Left cardiac atrium (tissue), 4 donors: ENCODE measurements at regions not wholly inside any gene's neighbourhood (a gene's known extent, or its start where the extent isn't known, plus 50 kb on each side); places are given as distances from the start of the nearest gene placed in this dataset.

Experiments
- ATAC-seq, 2 donors: fragments of 200-7000 bp; cut with Tn5 transposase; one replicate each; pipeline ENCODE4 v1.9.1; 2020; ENCODE audit warnings: mild to moderate bottlenecking in 2 of 2, moderate library complexity in 2 of 2
- DNase-seq: peaks from one replicate; pipeline ENCODE4 v3.0.0-alpha.2; 2020
- intact Hi-C, 2 donors: fragments of 100-400 bp; cut with DNase I; formaldehyde crosslinking; loops; one replicate each; pipeline versions ENCODE4 v1.14.1 to v1.15.1; 2022 to 2023
- donor health status: DM: no; HTN: yes; CAD: no.
- donor health status: DM: no; HTN: yes; CAD: no; lungs with severe emphysema.
- donor health status: DM: yes; HTN: yes; CAD: no.
- donor health status: Dilated cardiomyopathy.

- no peak for DNase-seq
- intact Hi-C loops = no loop called here
- ATAC-seq = no peak
These were observed 117.8 kb upstream of the RSPO3 start for GRCh38 chr6:127000631-127001030.

GRCh38 chr6:127013865-127014264 is 104.6 kb upstream of the RSPO3 start:
- intact Hi-C loops = no loop called here
- no peak for ATAC-seq
- no peak for DNase-seq

GRCh38 chr6:127015858-127016257 is 102.6 kb upstream of the RSPO3 start:
- intact Hi-C loops = no loop called here
- DNase-seq = no peak
- no peak for ATAC-seq

GRCh38 chr6:127019828-127020227 is 98.6 kb upstream of the RSPO3 start:
- DNase-seq = no peak
- intact Hi-C loops = no loop called here
- no peak for ATAC-seq

- intact Hi-C loops = no loop called here
These were observed 96.2 kb upstream of the RSPO3 start for GRCh38 chr6:127022302-127022701.

GRCh38 chr6:127023001-127023778 is 95.3 kb upstream of the RSPO3 start:
- DNase-seq (no peak), ATAC-seq (no peak)
- intact Hi-C loops = no loop called here

More at GRCh38 chr6:127022302-127022701, 96.2 kb upstream of the RSPO3 start:
- ATAC-seq (no peak), DNase-seq (peak; percentile 20)

GRCh38 chr6:127026247-127026646 is 92.2 kb upstream of the RSPO3 start:
- intact Hi-C loops = no loop called here

GRCh38 chr6:127030111-127030510 is 88.4 kb upstream of the RSPO3 start:
- ATAC-seq = no peak

More at GRCh38 chr6:127026247-127026646, 92.2 kb upstream of the RSPO3 start:
- ATAC-seq (no peak), DNase-seq (no peak)

GRCh38 chr6:127030836-127031235 is 87.6 kb upstream of the RSPO3 start:
- intact Hi-C loops = no loop called here
- DNase-seq (no peak), ATAC-seq (no peak)

More at GRCh38 chr6:127030111-127030510, 88.4 kb upstream of the RSPO3 start:
- no peak for DNase-seq
- intact Hi-C loops = no loop called here

- DNase-seq = no peak
- ATAC-seq = no peak
- intact Hi-C loops = no loop called here
These were observed 87.0 kb upstream of the RSPO3 start for GRCh38 chr6:127031511-127031910.

- ATAC-seq (no peak), DNase-seq (no peak)
- intact Hi-C loops = no loop called here
These were observed 85.5 kb upstream of the RSPO3 start for GRCh38 chr6:127032971-127033370.

GRCh38 chr6:127051571-127052260 is 66.8 kb upstream of the RSPO3 start:
- no peak for DNase-seq
- no peak for ATAC-seq
- intact Hi-C loops = no loop called here

GRCh38 chr6:127053032-127053874 is 65.2 kb upstream of the RSPO3 start:
- DNase-seq (no peak), ATAC-seq (no peak)
- intact Hi-C loops = no loop called here

GRCh38 chr6:127053875-127054235 is 64.6 kb upstream of the RSPO3 start:
- ATAC-seq = no peak
- intact Hi-C loops = no loop called here
- DNase-seq = no peak

GRCh38 chr6:127058027-127058426 is 60.4 kb upstream of the RSPO3 start:
- intact Hi-C loops = no loop called here
- no peak for DNase-seq
- no peak for ATAC-seq

- intact Hi-C loops = no loop called here
- no peak for ATAC-seq
- no peak for DNase-seq
These were observed 59.5 kb upstream of the RSPO3 start for GRCh38 chr6:127058936-127059335.
